ENCODE measurements at regions not wholly inside any gene's neighbourhood (a gene's known extent, or its start where the extent isn't known, plus 50 kb on each side); places are given as distances from the start of the nearest gene placed in this dataset.
A peak's percentile ranks its signal among the peaks of the same experiment; 100 is the strongest.
"Not testable (repeated sequence)": the region's sequence is repeated elsewhere in the genome, so short reads cannot be mapped to it uniquely, and the experiment has no call there.

DNA sequence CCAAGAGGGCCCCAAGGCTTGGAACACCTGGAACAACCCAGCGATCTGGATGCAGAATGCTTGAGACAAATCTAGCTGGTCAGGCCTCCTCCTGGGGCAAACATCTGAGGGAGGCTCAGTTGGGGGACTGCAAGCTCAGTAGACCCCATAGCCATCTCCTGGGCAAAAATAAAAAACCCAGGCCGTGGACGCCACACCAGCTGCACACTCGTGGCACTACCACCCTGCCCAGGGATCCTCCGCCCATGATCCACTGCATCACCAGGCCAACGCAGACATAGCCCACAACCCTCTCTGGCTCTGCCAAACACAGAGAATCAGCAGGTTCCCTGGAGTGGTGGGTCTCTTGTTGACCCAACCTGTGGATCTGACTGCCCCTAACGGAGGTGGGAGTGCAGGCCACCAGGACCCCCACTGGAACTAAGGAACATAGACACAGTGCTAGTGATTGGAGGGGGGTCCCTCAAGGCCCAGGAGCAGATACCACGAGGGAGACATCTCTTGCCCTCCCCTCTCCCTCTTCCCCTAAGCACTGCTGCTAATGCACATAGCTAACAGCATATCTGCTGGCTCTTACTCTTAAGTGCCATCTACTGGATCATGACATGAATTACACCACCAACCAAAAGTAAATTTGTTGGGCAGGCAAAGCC is 147.2 kb downstream of the CHD1L start:
- in situ Hi-C loops (cut with MboI; ENCODE audit: low pct_unique_long_range_greater_than_20kb, low sequenced_read_pairs, unreplicated experiment): loop anchor here (10.0 kb wide), 1 partner anchor 115 kb away; no protein-coding TSS in a partner anchor
- TF ChIP-seq, protein P1, sequence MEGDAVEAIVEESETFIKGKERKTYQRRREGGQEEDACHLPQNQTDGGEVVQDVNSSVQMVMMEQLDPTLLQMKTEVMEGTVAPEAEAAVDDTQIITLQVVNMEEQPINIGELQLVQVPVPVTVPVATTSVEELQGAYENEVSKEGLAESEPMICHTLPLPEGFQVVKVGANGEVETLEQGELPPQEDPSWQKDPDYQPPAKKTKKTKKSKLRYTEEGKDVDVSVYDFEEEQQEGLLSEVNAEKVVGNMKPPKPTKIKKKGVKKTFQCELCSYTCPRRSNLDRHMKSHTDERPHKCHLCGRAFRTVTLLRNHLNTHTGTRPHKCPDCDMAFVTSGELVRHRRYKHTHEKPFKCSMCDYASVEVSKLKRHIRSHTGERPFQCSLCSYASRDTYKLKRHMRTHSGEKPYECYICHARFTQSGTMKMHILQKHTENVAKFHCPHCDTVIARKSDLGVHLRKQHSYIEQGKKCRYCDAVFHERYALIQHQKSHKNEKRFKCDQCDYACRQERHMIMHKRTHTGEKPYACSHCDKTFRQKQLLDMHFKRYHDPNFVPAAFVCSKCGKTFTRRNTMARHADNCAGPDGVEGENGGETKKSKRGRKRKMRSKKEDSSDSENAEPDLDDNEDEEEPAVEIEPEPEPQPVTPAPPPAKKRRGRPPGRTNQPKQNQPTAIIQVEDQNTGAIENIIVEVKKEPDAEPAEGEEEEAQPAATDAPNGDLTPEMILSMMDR (IDR thresholded peaks at IDR 0.05; ENCODE audit: extremely low read depth, insufficient read depth, missing control alignments): peak; percentile 76
- DNase-seq (ENCODE audit: low spot score): peak; percentile 66

DNA sequence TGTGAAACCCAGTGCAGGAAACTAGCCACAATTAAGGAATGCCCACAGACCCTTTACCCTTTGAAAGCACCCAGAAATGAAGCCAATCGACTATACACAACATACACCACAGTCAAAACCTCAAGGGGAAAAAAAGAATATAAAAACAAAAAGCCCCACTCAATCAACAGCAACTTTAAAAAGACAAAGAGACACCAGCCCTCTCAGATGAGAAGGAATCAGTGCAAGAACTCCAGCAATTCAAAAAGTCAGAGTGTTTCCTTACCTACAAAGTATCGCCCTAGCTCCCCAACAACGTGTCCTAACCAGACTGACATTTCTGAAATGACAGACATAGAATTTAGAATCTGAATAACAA is 147.7 kb downstream of the CHD1L start:
- in situ Hi-C loops (cut with MboI; ENCODE audit: low pct_unique_long_range_greater_than_20kb, low sequenced_read_pairs, unreplicated experiment): loop anchor here (10.0 kb wide), 1 partner anchor 115 kb away; no protein-coding TSS in a partner anchor
- TF ChIP-seq, protein P1 (IDR thresholded peaks at IDR 0.05; ENCODE audit: extremely low read depth, insufficient read depth, missing control alignments): no peak
- no peak for DNase-seq (ENCODE audit: low spot score)

DNA sequence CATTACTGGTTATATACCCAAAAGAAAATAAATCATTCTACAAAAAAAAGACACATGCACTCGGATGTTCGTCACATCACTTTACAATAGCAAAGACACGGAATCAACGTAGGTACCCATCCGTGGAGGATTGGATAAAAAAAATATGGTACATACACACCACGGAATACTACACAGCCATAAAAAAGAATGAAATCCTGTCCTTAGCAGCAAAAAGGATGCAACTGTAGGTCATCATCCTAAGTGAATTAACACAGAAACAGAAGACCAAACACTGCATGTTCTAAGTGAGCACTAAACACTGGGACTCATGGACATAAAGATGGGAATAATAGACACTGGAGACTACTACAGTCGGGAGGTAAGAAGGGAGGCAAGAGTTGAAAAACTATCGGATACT is 148.6 kb downstream of the CHD1L start:
- in situ Hi-C loops (cut with MboI; ENCODE audit: low pct_unique_long_range_greater_than_20kb, low sequenced_read_pairs, unreplicated experiment): loop anchor here (10.0 kb wide), 1 partner anchor 116 kb away; no protein-coding TSS in a partner anchor
- no peak for DNase-seq (ENCODE audit: low spot score)
- TF ChIP-seq, protein P1 (IDR thresholded peaks at IDR 0.05; ENCODE audit: extremely low read depth, insufficient read depth, missing control alignments): no peak

GRCh38 chr1:147402326-147403045 is 138.8 kb upstream of the BCL9 start:
- DNase-seq (ENCODE audit: low spot score); in situ Hi-C loops (cut with MboI; ENCODE audit: low pct_unique_long_range_greater_than_20kb, low sequenced_read_pairs, unreplicated experiment): not testable (repeated sequence)

GRCh38 chr1:147404344-147404743 is 137.0 kb upstream of the BCL9 start:
- in situ Hi-C loops (cut with MboI; ENCODE audit: low pct_unique_long_range_greater_than_20kb, low sequenced_read_pairs, unreplicated experiment); DNase-seq (ENCODE audit: low spot score): not testable (repeated sequence)

DNA sequence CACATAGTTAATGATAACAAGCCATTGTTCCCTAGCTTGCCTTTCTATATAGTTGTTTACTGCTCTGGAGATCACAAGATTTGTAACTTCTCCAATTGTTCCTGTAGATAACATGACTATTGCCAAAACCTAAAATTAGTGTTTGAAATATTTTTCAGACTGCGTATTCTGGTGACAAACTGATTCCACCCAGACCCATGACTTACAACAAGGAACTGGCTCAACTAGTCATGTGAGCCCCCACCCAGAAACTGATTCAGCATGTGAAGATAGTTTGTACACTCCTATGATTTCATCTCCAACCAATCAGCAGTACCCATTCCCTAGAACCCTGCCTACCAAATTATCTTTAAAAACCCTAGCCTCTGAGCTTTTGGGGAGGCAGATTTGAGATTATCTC is 131.4 kb upstream of the BCL9 start:
- DNase-seq (ENCODE audit: low spot score): no peak
- in situ Hi-C loops (cut with MboI; ENCODE audit: low pct_unique_long_range_greater_than_20kb, low sequenced_read_pairs, unreplicated experiment): no loop called here
- TF ChIP-seq, protein P1 (IDR thresholded peaks at IDR 0.05; ENCODE audit: extremely low read depth, insufficient read depth, missing control alignments): no peak

DNA sequence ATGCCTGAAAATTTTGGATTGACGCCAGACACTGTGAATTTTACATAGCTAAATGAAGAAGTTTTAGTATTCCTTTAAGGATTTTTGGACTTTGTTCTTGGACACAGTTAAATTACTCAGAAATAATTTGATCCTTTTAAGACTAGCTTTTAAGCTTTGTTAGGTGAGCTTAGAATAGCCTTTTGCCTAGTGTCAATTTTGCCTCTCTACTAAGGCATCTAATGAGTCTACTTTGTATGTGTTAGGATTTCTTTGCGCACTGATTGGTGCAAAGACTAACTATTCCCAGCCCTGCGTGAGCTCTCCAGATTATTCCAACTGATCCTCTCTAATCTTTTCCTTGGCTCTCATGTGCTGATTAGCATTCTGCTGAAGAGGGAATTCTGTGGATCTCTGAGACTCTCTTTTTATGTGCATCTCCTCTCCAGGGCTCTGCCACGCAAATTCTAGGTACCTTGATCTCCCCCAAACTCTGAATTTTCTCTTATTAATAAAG is 128.1 kb upstream of the BCL9 start:
- DNase-seq (ENCODE audit: low spot score): no peak
- TF ChIP-seq, protein P1 (IDR thresholded peaks at IDR 0.05; ENCODE audit: extremely low read depth, insufficient read depth, missing control alignments): no peak
- in situ Hi-C loops (cut with MboI; ENCODE audit: low pct_unique_long_range_greater_than_20kb, low sequenced_read_pairs, unreplicated experiment): no loop called here
